PC-3 (cell line): ENCODE measurements at regions not wholly inside any gene's neighbourhood (a gene's known extent, or its start where the extent isn't known, plus 50 kb on each side); places are given as distances from the start of the nearest gene placed in this dataset.

Experiments used
- ATAC-seq: fragments of 200-7000 bp; cut with Tn5 transposase; 2 replicates; pipeline ENCODE4 v1.9.1; 2020; ENCODE audit warnings: mild to moderate bottlenecking, moderate library complexity
- BruUV-seq: library from RNA; stranded (reverse); fragments of 400-500 nt; replicated peaks from 2 replicates; lab custom pipeline; 2021; lab: Mats Ljungman, UMichigan
- CTCF ChIA-PET: fragments of 300-600 bp; sonication (Branson Sonifier 250); formaldehyde crosslinking; loops from one replicate; lab custom pipeline; 2022; ENCODE audit warnings: antibody characterized with exemption; lab: Charles Lee
- POLR2A ChIA-PET: fragments of 300-600 bp; sonication (Branson Sonifier 250); formaldehyde crosslinking; loops from one replicate; lab custom pipeline; 2022; ENCODE audit warnings: antibody characterized with exemption; ENCODE audit not compliant: unreplicated experiment; lab: Charles Lee
- DNase-seq: peaks from one replicate; pipeline ENCODE4 v3.0.0-alpha.2; 2015
- H2AFZ ChIP-seq: fragments of 300-600 bp; sonication (generic); 2 replicates; pipeline ENCODE4 v1.6.0; 2016; ENCODE audit warnings: antibody characterized with exemption, low read length
- H3F3A ChIP-seq: fragments of 300-600 bp; sonication (generic); one replicate; pipeline ENCODE4 v1.6.0; 2017; ENCODE audit warnings: antibody characterized with exemption, low read length, control low read depth, mild to moderate bottlenecking; ENCODE audit not compliant: unreplicated experiment
- H3K27ac ChIP-seq: fragments of 300-600 bp; sonication (generic); 2 replicates; pipeline ENCODE4 v1.5.1; 2016; ENCODE audit warnings: mild to moderate bottlenecking, low read length
- H3K27me3 ChIP-seq: fragments of 300-600 bp; sonication (generic); 2 replicates; pipeline ENCODE4 v1.6.1; 2016; ENCODE audit warnings: low read length, mixed read lengths
- H3K36me3 ChIP-seq: fragments of 300-600 bp; sonication (generic); 2 replicates; pipeline ENCODE4 v1.6.1; 2016; ENCODE audit warnings: low read depth, mixed run types, low read length, mixed read lengths
- H3K4me1 ChIP-seq: fragments of 300-600 bp; sonication (generic); 2 replicates; pipeline ENCODE4 v1.5.1; 2016; ENCODE audit warnings: low read length; ENCODE audit not compliant: insufficient read depth
- H3K4me2 ChIP-seq: fragments of 300-600 bp; sonication (generic); 2 replicates; pipeline ENCODE4 v1.6.0; 2016; ENCODE audit warnings: low read length
- H3K4me3 ChIP-seq: fragments of 300-600 bp; sonication (generic); 2 replicates; pipeline ENCODE4 v1.5.1; 2016; ENCODE audit warnings: mild to moderate bottlenecking, low read length, mixed read lengths
- H3K79me2 ChIP-seq: fragments of 300-600 bp; sonication (generic); 2 replicates; pipeline ENCODE4 v1.6.1; 2017; ENCODE audit warnings: low read length, mixed read lengths
- H3K9ac ChIP-seq: fragments of 300-600 bp; sonication (generic); 2 replicates; pipeline ENCODE4 v1.6.0; 2016; ENCODE audit warnings: mild to moderate bottlenecking, low read length
- H3K9me2 ChIP-seq: fragments of 300-600 bp; sonication (generic); replicated peaks from 2 replicates; pipeline ENCODE4 v1.6.1; 2016; ENCODE audit warnings: mixed run types, low read length, mixed read lengths
- H3K9me3 ChIP-seq: fragments of 300-600 bp; sonication (generic); 2 replicates; pipeline ENCODE4 v1.6.1; 2016; ENCODE audit warnings: low read length, mixed read lengths
- H4K20me1 ChIP-seq: fragments of 300-600 bp; sonication (generic); 2 replicates; pipeline ENCODE4 v1.6.1; 2016; ENCODE audit warnings: low read length, mixed read lengths
- EZH2 ChIP-seq: fragments of 300-600 bp; sonication (generic); IDR thresholded peaks from one replicate; pipeline ENCODE4 v1.6.1; 2017; ENCODE audit warnings: antibody characterized with exemption, mild to moderate bottlenecking, low read length; ENCODE audit not compliant: unreplicated experiment
- EZH2phosphoT487 ChIP-seq: fragments of 300-600 bp; sonication (generic); IDR thresholded peaks from 2 replicates; pipeline ENCODE4 v1.6.1; 2018; ENCODE audit warnings: mild to moderate bottlenecking, antibody characterized with exemption, low read length, borderline replicate concordance
- intact Hi-C: fragments of 100-400 bp; cut with micrococcal nuclease; formaldehyde crosslinking; loops from 2 replicates; pipeline ENCODE4 v1.9.0; 2023
- TF ChIP-seq, protein P1 (sequence below): fragments of 300-600 bp; sonication (generic); conservative IDR thresholded peaks from 2 replicates; pipeline ENCODE4 v1.5.1; 2017; ENCODE audit warnings: antibody characterized with exemption, low read depth, mild to moderate bottlenecking, low read length

DNA sequence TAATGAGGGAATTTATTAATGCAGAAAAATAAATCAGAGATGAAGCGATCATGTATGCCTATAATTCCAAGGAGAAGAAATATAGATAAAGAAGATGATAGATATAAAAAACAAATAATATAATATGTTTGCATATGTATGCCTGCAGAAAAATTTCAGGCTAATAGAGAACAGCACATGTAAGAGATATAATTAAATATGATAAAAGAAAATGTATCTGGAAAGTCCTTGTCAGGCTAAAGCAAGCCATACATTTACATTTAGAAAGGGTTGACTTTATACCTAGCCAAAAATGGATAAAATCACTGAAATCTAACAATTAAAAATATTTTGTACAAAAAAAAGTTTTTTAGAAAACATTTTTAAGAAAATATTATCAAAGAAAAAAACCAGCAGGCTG lies 454.1 kb downstream of the C6orf118 start:
- intact Hi-C loops: no loop called here
- Histone ChIP-seq H3F3A (no peaks in the 10 kb centered on the region), H3K79me2 (no peaks in the 10 kb centered on the region), H3K9me2 (no peaks in the 10 kb centered on the region), H3K27me3 (no peaks in the 10 kb centered on the region), H3K9ac (no peak overlapping the region), H3K27ac (no peak overlapping the region), H3K4me1 (no peaks in the 10 kb centered on the region), H3K4me3 (no peak overlapping the region), H2AFZ (no peak overlapping the region), H4K20me1 (no peaks in the 10 kb centered on the region), H3K36me3 (no peaks in the 10 kb centered on the region), H3K9me3 (no peaks in the 10 kb centered on the region), H3K4me2 (no peak overlapping the region)
- no TSS peak for BruUV-seq
- TF ChIP-seq EZH2: no peak
- no peak for TF ChIP-seq EZH2phosphoT487
- TF ChIP-seq, protein P1, sequence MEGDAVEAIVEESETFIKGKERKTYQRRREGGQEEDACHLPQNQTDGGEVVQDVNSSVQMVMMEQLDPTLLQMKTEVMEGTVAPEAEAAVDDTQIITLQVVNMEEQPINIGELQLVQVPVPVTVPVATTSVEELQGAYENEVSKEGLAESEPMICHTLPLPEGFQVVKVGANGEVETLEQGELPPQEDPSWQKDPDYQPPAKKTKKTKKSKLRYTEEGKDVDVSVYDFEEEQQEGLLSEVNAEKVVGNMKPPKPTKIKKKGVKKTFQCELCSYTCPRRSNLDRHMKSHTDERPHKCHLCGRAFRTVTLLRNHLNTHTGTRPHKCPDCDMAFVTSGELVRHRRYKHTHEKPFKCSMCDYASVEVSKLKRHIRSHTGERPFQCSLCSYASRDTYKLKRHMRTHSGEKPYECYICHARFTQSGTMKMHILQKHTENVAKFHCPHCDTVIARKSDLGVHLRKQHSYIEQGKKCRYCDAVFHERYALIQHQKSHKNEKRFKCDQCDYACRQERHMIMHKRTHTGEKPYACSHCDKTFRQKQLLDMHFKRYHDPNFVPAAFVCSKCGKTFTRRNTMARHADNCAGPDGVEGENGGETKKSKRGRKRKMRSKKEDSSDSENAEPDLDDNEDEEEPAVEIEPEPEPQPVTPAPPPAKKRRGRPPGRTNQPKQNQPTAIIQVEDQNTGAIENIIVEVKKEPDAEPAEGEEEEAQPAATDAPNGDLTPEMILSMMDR: no peak
- DNase-seq (no peak), ATAC-seq (no peak)
- POLR2A ChIA-PET: no interaction called here
- CTCF ChIA-PET: no interaction called here

DNA sequence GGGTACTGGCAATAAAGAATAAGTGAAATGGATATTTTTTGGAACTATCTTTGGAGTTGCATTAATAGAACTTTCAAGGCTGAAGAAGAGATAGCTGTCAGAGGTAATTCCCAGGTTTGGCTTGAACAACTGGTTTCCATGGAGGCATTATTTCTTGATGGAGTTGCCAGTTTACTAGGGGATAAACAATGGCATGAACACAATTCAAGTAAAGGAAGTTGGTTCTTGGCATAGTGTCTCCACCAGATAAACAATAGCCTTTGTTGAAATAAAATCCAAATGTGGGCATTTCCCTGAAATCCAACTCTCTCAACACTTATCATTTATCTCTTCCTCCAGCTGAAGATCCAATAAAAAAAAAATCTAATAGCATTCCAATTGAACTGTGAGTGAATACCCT lies 454.9 kb downstream of the C6orf118 start:
- Histone ChIP-seq H3K79me2 (no peaks in the 10 kb centered on the region), H3K27me3 (no peaks in the 10 kb centered on the region), H3K4me1 (no peaks in the 10 kb centered on the region), H3K4me2 (no peak overlapping the region), H3K4me3 (no peak overlapping the region), H3K36me3 (no peaks in the 10 kb centered on the region), H3K9me2 (no peaks in the 10 kb centered on the region), H3K9ac (no peak overlapping the region), H3K27ac (no peak overlapping the region), H3K9me3 (no peaks in the 10 kb centered on the region), H3F3A (no peaks in the 10 kb centered on the region), H2AFZ (no peak overlapping the region), H4K20me1 (no peaks in the 10 kb centered on the region)
- intact Hi-C loops: no loop called here
- DNase-seq (no peak), ATAC-seq (no peak)
- ChIA-PET CTCF (no interaction called here), POLR2A (no interaction called here)
- BruUV-seq: no TSS peak
- TF ChIP-seq, protein P1: no peak
- TF ChIP-seq EZH2phosphoT487 (no peak), EZH2 (no peak)

DNA sequence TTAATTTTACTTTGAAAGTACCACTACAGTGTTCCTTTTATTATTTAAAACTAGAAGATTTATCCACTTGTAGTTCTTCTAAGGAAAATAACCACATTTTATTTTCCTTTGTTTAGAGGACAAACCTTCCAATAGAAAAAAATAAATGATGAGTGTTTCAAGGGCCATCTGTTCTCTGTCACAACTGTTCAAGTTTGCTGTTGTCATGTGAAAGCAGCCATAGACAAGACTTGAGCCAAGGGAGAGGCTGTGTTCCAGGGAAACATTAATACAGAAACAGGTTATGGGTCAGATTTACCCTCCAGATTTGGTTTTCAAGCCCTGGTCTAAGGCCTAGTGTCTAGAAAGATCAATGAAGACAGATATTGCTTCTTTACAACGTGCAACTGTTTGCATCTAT lies 463.6 kb downstream of the C6orf118 start:
- Histone ChIP-seq H3K4me2 (no peak overlapping the region), H3K79me2 (no peaks in the 10 kb centered on the region), H3K9ac (no peak overlapping the region), H4K20me1 (no peaks in the 10 kb centered on the region), H3K27ac (no peak overlapping the region), H3K27me3 (no peaks in the 10 kb centered on the region), H3K4me3 (no peak overlapping the region), H3K4me1 (no peaks in the 10 kb centered on the region), H2AFZ (no peak overlapping the region), H3K36me3 (no peaks in the 10 kb centered on the region), H3K9me2 (no peaks in the 10 kb centered on the region), H3K9me3 (no peaks in the 10 kb centered on the region), H3F3A (no peaks in the 10 kb centered on the region)
- TF ChIP-seq EZH2phosphoT487 (no peak), EZH2 (no peak)
- TF ChIP-seq, protein P1: no peak
- no peak for DNase-seq
- ATAC-seq: no peak
- POLR2A ChIA-PET: no interaction called here
- intact Hi-C loops: no loop called here
- CTCF ChIA-PET: no interaction called here
- no TSS peak for BruUV-seq
